SK-N-MC (cell line): ENCODE measurements at regions not wholly inside any gene's neighbourhood (a gene's known extent, or its start where the extent isn't known, plus 50 kb on each side); places are given as distances from the start of the nearest gene placed in this dataset.
"Not testable (repeated sequence)": the region's sequence is repeated elsewhere in the genome, so short reads cannot be mapped to it uniquely, and the experiment has no call there.

ENCODE experiments used
- EZH2 ChIP-seq: fragments of 200-600 bp; sonication (generic); IDR thresholded peaks from one replicate; pipeline ENCODE4 v1.6.1; 2017; ENCODE audit warnings: antibody characterized with exemption
- POLR2AphosphoS5 ChIP-seq: IDR thresholded peaks from 2 replicates; pipeline ENCODE4 v1.6.1; 2012; ENCODE audit warnings: mild to moderate bottlenecking, low read depth, low read length, borderline replicate concordance

DNA sequence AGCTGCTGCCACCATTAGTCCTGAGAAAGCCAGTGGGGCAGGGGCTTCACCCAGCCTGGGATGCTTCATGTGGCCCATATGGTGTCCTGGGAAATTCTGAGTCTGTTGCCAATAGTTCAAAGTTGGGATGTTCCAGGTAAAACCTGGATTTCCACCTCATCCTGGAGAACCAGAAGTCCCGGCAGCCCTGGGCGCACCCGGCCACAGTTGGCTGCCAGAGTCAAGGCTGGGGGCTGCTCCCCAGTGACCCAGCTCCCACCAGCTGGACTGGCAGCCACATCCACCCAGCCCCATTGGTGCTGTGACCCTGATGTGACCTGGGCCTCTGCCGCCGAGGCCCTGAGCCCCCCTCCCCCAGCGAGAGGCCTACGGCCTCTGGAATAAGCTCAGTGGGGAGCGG, 336.1 kb downstream of the ADGRD1 start:
- TF ChIP-seq POLR2AphosphoS5, EZH2: not testable (repeated sequence)
